Loucy (cell line): ENCODE measurements at regions not wholly inside any gene's neighbourhood (a gene's known extent, or its start where the extent isn't known, plus 50 kb on each side); places are given as distances from the start of the nearest gene placed in this dataset.

Source experiments
- CTCF ChIP-seq: fragments of 200-600 bp; sonication (generic); conservative IDR thresholded peaks from 2 replicates; pipeline ENCODE4 v1.5.1; 2014; ENCODE audit warnings: mild to moderate bottlenecking, antibody characterized with exemption, low read length
- EZH2phosphoT487 ChIP-seq: fragments of 200-600 bp; IDR thresholded peaks from 2 replicates; pipeline ENCODE4 v1.6.1; 2018; ENCODE audit warnings: antibody characterized with exemption, mild to moderate bottlenecking, moderate library complexity, borderline replicate concordance

GRCh38 chr11:106619320-106619990, 398.8 kb downstream of the GUCY1A2 start:
- no peak for TF ChIP-seq CTCF
- no peak for TF ChIP-seq EZH2phosphoT487
